Stimulated activated memory B cell treated with anti-CD40 and anti-IgM and Interleukin-4, amounts not matched to agents 10 μg/mL and 1 μg/mL and 100 μg/mL, for 72 hours (primary cell): ENCODE measurements at regions not wholly inside any gene's neighbourhood (a gene's known extent, or its start where the extent isn't known, plus 50 kb on each side); places are given as distances from the start of the nearest gene placed in this dataset.
"Not testable (repeated sequence)": the region's sequence is repeated elsewhere in the genome, so short reads cannot be mapped to it uniquely, and the experiment has no call there.

Source experiments
- ATAC-seq: fragments of 150-1000 bp; cut with Tn5 transposase; 2 replicates; pipeline ENCODE4 v1.10.0; 2021
- H3K27ac Mint-ChIP-seq: one replicate; pipeline ENCODE4 v1.8.0; 2022; ENCODE audit warnings: mild to moderate bottlenecking, mixed read lengths
- H3K27me3 Mint-ChIP-seq: one replicate; pipeline ENCODE4 v1.8.0; 2022; ENCODE audit warnings: mixed read lengths
- H3K36me3 Mint-ChIP-seq: one replicate; pipeline ENCODE4 v1.8.0; 2022; ENCODE audit warnings: mixed read lengths
- H3K4me1 Mint-ChIP-seq: one replicate; pipeline ENCODE4 v1.8.0; 2022; ENCODE audit warnings: mixed read lengths
- H3K4me3 Mint-ChIP-seq: one replicate; pipeline ENCODE4 v1.8.0; 2022; ENCODE audit warnings: mild to moderate bottlenecking, moderate library complexity, mixed read lengths
- H3K9me3 Mint-ChIP-seq: one replicate; pipeline ENCODE4 v1.8.0; 2022; ENCODE audit warnings: mixed read lengths

- no peaks in the 10 kb centered on the region for H3K4me1 Mint-ChIP-seq
- H3K27ac Mint-ChIP-seq = no peak overlapping the region
- H3K36me3 Mint-ChIP-seq = no peaks in the 10 kb centered on the region
- ATAC-seq = no peak
- H3K9me3 Mint-ChIP-seq = peaks cover 9% of the 10 kb centered on the region
- no peaks in the 10 kb centered on the region for H3K27me3 Mint-ChIP-seq
- H3K4me3 Mint-ChIP-seq = no peak overlapping the region
These were observed 677.7 kb upstream of the CELF4 start for GRCh38 chr18:38243291-38243690.

GRCh38 chr18:38241736-38242135, 676.1 kb upstream of the CELF4 start:
- Mint-ChIP-seq H3K4me3 (no peak overlapping the region), H3K9me3 (peaks cover 9% of the 10 kb centered on the region), H3K36me3 (no peaks in the 10 kb centered on the region), H3K4me1 (no peaks in the 10 kb centered on the region), H3K27me3 (no peaks in the 10 kb centered on the region), H3K27ac (no peak overlapping the region)
- ATAC-seq = no peak

DNA sequence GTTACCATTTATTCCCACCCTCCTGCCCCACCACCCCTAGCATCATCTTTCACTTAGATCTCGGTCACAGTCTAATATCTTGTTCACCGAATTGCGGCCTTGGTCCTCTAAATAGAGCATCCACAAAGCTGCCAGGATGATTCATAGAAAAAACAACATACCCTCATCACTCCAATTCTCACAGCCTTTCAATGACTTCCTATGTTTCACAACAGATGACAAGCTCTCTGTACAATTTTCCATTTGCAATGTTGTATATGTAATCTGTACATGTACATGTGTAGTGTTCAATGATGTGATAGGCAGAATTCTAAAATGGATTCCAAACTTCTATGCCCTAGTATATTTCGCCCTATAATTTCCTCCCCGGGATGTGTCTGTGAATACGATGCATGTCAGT, 675.6 kb upstream of the CELF4 start:
- no peak overlapping the region for H3K27ac Mint-ChIP-seq
- no peak overlapping the region for H3K4me3 Mint-ChIP-seq
- H3K9me3 Mint-ChIP-seq = peaks cover 9% of the 10 kb centered on the region
- H3K27me3 Mint-ChIP-seq = no peaks in the 10 kb centered on the region
- no peak for ATAC-seq
- no peaks in the 10 kb centered on the region for H3K36me3 Mint-ChIP-seq
- no peaks in the 10 kb centered on the region for H3K4me1 Mint-ChIP-seq

DNA sequence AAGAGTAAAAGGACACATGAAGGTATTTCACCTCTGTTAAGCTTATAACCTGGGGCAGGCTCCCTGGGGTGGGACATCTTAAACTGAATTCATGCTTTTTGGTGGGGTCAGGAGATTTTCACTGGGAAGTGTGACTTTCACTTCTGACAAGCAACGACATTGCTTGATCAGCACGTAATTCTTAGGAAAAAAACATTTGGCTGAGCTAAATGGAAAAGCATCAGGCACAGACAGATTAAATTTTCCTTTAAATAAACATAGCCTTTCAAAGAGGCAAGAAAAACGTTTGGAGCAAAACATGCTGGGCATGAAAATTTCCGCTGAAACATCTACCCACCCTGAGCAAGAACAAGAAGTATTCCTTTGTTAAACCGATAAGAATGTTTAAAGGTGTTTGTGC, 674.0 kb upstream of the CELF4 start:
- Mint-ChIP-seq H3K27me3 (no peaks in the 10 kb centered on the region), H3K4me3 (no peak overlapping the region), H3K27ac (no peak overlapping the region), H3K36me3 (no peaks in the 10 kb centered on the region), H3K9me3 (peaks cover 9% of the 10 kb centered on the region), H3K4me1 (no peaks in the 10 kb centered on the region)
- ATAC-seq = no peak

GRCh38 chr18:38237796-38238195, 672.2 kb upstream of the CELF4 start:
- no peaks in the 10 kb centered on the region for H3K36me3 Mint-ChIP-seq
- no peak overlapping the region for H3K27ac Mint-ChIP-seq
- no peaks in the 10 kb centered on the region for H3K4me1 Mint-ChIP-seq
- no peaks in the 10 kb centered on the region for H3K27me3 Mint-ChIP-seq
- peaks cover 6% of the 10 kb centered on the region for H3K9me3 Mint-ChIP-seq
- no peak for ATAC-seq
- H3K4me3 Mint-ChIP-seq = no peak overlapping the region

DNA sequence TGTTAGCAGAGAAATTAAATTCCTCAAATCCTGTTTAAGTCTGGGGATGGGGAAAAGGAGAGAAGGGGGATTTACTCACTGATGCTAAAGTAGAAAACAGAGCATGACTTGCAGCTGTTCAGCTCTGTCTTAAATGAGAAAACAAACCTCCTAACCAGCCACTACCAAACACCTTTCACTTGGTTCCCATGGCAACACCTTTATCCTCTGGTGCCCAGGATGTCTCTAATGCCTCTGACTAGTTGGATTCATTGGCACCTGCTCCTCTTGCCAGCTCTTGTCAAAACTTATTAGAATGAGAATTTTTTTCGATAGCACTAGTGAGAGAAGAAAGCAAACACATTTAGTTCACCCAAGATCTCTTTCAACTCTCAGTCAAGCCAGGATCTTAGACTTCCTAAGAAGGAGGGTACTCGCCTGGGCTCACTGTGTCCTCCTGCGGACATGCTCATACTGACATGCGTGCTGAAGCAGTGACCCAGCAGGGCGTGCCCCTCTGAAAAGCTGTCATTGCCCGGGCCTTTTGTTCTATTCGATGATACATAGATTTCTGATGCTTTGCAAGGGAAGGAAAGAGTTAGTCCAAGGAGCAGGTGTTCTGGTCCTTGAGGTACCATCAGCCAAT, 656.0 kb upstream of the CELF4 start:
- Mint-ChIP-seq H3K27me3 (no peaks in the 10 kb centered on the region), H3K4me3 (no peak overlapping the region), H3K9me3 (peaks cover 7% of the 10 kb centered on the region), H3K36me3 (no peaks in the 10 kb centered on the region), H3K27ac (no peak overlapping the region), H3K4me1 (no peaks in the 10 kb centered on the region)
- no peak for ATAC-seq

DNA sequence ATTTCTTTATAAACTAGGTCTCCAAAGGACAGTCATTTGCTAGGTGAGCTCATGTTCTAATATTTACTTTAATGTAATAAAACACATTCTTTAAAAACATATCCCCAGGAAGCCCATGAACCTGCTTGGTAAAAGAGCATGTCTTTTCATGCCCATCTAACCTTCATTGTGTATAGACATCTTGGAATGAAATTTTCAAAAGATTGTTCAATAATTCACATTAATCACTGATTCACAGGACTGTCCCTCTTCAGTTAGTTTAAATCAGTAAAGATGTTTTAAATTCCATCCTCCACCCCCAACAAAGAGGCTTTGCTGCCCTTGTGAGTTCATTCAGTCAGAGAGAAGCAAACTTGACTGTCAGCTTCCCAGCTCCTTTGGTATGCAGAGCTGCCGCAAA, 633.4 kb upstream of the CELF4 start:
- Mint-ChIP-seq H3K4me3 (no peak overlapping the region), H3K9me3 (no peaks in the 10 kb centered on the region), H3K27me3 (no peaks in the 10 kb centered on the region), H3K27ac (no peak overlapping the region), H3K36me3 (no peaks in the 10 kb centered on the region), H3K4me1 (no peaks in the 10 kb centered on the region)
- no peak for ATAC-seq

GRCh38 chr18:38198526-38198925, 632.9 kb upstream of the CELF4 start:
- Mint-ChIP-seq H3K27ac (no peak overlapping the region), H3K4me3 (no peak overlapping the region), H3K36me3 (no peaks in the 10 kb centered on the region), H3K4me1 (no peaks in the 10 kb centered on the region), H3K9me3 (no peaks in the 10 kb centered on the region), H3K27me3 (no peaks in the 10 kb centered on the region)
- no peak for ATAC-seq

GRCh38 chr18:38186491-38186890, 620.9 kb upstream of the CELF4 start:
- H3K4me1 Mint-ChIP-seq = no peaks in the 10 kb centered on the region
- H3K27ac Mint-ChIP-seq = no peak overlapping the region
- ATAC-seq = no peak
- H3K4me3 Mint-ChIP-seq = no peak overlapping the region
- H3K9me3 Mint-ChIP-seq = no peaks in the 10 kb centered on the region
- H3K27me3 Mint-ChIP-seq = no peaks in the 10 kb centered on the region
- H3K36me3 Mint-ChIP-seq = no peaks in the 10 kb centered on the region

GRCh38 chr18:38174594-38174993, 609.0 kb upstream of the CELF4 start:
- Mint-ChIP-seq H3K27me3 (no peaks in the 10 kb centered on the region), H3K4me3 (no peak overlapping the region), H3K4me1 (no peaks in the 10 kb centered on the region), H3K36me3 (no peaks in the 10 kb centered on the region), H3K9me3 (peaks cover 11% of the 10 kb centered on the region), H3K27ac (no peak overlapping the region)
- no peak for ATAC-seq

DNA sequence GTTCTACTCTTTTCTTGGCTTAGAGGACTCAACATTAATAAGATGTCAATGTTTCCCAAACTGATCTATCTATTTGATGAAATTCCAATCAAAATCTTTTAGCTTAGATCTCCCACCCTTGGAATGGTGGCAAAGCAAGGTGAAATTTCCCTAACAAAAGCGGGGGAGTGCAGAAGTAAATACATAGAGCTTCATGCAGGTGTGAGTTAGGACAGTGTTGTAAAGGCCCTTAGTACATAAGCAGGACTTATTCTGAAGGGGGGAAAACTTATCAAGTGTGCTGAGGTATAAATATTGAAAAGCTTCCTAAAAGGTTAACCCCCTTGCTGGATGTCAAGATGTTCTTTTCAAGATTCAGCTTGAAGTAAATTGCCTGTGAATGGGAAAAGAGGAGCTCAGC, 608.6 kb upstream of the CELF4 start:
- no peak for ATAC-seq

DNA sequence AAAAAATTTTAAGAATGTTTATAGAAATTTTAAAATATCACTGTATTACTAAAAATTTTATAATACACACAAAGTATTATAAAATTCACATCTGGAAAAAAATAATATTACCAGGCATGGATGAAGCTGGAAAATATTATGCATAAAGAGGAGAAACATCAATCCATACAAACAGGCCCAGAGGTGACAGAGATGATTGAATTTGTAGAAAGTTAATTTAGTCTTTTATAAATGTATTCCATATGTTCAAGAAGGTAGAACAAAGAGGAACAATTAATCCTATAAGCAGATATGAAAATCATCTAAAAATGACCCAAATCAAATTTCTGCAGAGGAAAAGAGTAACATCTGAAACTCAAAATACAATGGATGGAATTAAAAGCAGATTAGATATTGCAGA, 605.2 kb upstream of the CELF4 start:
- no peaks in the 10 kb centered on the region for H3K27me3 Mint-ChIP-seq
- no peak overlapping the region for H3K27ac Mint-ChIP-seq
- no peaks in the 10 kb centered on the region for H3K4me1 Mint-ChIP-seq
- no peak overlapping the region for H3K4me3 Mint-ChIP-seq
- peaks cover 7% of the 10 kb centered on the region for H3K9me3 Mint-ChIP-seq
- ATAC-seq = no peak
- no peaks in the 10 kb centered on the region for H3K36me3 Mint-ChIP-seq

More for the DNA sequence above, 608.6 kb upstream of the CELF4 start:
- Mint-ChIP-seq H3K27ac (no peak overlapping the region), H3K36me3 (no peaks in the 10 kb centered on the region), H3K4me1 (no peaks in the 10 kb centered on the region), H3K27me3 (no peaks in the 10 kb centered on the region), H3K9me3 (peaks cover 11% of the 10 kb centered on the region), H3K4me3 (no peak overlapping the region)

- no peak for ATAC-seq
- no peaks in the 10 kb centered on the region for H3K27me3 Mint-ChIP-seq
- H3K27ac Mint-ChIP-seq = no peak overlapping the region
- H3K9me3 Mint-ChIP-seq = peaks cover 4% of the 10 kb centered on the region
- no peak overlapping the region for H3K4me3 Mint-ChIP-seq
- H3K36me3 Mint-ChIP-seq = no peaks in the 10 kb centered on the region
- H3K4me1 Mint-ChIP-seq = no peaks in the 10 kb centered on the region
These were observed 602.0 kb upstream of the CELF4 start for GRCh38 chr18:38167623-38168022.

DNA sequence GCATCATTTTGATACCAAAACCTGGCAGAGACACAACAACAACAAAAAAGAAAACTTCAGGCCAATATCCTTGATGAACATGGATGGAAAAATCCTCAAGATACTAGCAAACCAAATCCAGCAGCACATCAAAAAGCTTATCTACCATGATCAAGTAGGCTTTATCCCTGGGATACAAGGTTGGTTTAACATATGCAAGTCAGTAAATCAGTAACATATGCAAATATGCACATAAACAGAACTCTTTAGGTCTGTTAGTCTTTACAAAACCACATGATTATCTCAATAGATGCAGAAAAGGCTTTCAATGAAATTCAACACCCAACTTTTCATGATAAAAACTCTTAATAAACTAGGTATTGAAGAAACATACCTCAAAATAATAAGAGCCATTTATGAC, 587.5 kb upstream of the CELF4 start:
- H3K4me1 Mint-ChIP-seq, H3K36me3 Mint-ChIP-seq, ATAC-seq, H3K27me3 Mint-ChIP-seq, H3K27ac Mint-ChIP-seq, H3K4me3 Mint-ChIP-seq: not testable (repeated sequence)
- H3K9me3 Mint-ChIP-seq = peaks cover 13% of the 10 kb centered on the region

DNA sequence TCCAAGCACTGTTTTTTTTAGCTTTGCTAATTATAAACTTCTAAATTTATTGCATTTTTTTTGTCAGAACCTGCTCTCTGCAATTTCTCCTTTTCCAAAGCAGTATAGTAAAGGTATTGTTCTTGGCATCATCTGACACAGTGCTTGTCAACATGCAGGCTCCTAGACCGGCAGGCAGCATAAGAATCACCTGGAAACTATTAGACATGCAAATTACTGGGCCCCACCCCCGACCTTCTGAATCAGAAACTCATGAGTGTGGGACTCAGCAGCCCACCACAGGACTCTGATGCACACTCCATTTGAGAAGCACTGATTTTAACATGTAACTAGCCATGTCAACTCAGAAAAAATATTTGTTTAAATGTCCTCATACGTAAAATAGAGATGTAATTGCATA, 551.1 kb upstream of the CELF4 start:
- no peaks in the 10 kb centered on the region for H3K9me3 Mint-ChIP-seq
- no peak overlapping the region for H3K4me3 Mint-ChIP-seq
- H3K36me3 Mint-ChIP-seq = no peaks in the 10 kb centered on the region
- ATAC-seq = no peak
- H3K27me3 Mint-ChIP-seq = no peaks in the 10 kb centered on the region
- no peak overlapping the region for H3K27ac Mint-ChIP-seq
- H3K4me1 Mint-ChIP-seq = no peaks in the 10 kb centered on the region

DNA sequence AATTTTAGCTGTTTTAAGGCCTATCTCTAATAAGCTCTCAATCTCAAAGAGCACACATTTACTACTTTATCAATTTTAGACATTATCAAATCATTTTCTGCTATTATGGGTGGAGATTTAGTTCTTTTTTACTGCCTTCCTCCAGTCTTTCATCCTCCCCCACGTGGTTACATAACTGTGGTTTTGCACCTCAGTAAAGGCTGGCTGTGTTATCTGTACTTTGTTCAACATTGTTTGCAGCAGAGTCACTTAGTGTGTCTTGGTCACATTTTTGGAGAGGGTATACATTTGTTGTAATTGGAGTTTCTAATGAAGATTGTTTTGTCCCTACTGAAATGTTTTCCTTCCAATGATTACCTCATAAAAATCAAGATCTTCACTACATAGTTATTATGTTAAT, 549.6 kb upstream of the CELF4 start:
- ATAC-seq = no peak
- Mint-ChIP-seq H3K9me3 (peaks cover 4% of the 10 kb centered on the region), H3K4me3 (no peak overlapping the region), H3K27me3 (no peaks in the 10 kb centered on the region), H3K27ac (no peak overlapping the region), H3K36me3 (no peaks in the 10 kb centered on the region), H3K4me1 (no peaks in the 10 kb centered on the region)

- no peak overlapping the region for H3K4me3 Mint-ChIP-seq
- H3K4me1 Mint-ChIP-seq = no peaks in the 10 kb centered on the region
- H3K36me3 Mint-ChIP-seq = no peaks in the 10 kb centered on the region
- H3K27me3 Mint-ChIP-seq = no peaks in the 10 kb centered on the region
- H3K27ac Mint-ChIP-seq = no peak overlapping the region
- peaks cover 8% of the 10 kb centered on the region for H3K9me3 Mint-ChIP-seq
- ATAC-seq = no peak
These were observed 521.9 kb upstream of the CELF4 start for GRCh38 chr18:38087538-38087937.
